Kidney (tissue), 13 donors: ENCODE measurements at regions not wholly inside any gene's neighbourhood (a gene's known extent, or its start where the extent isn't known, plus 50 kb on each side); places are given as distances from the start of the nearest gene placed in this dataset.

ENCODE experiments used
- DNase-seq, 5 donors: peaks; one replicate each; pipeline ENCODE4 v3.0.0-alpha.2; 2013 to 2020
- FAIRE-seq: peaks from 2 replicates; lab custom pipeline; 2012; peaks lifted over from hg19 to GRCh38; lab: Jason Lieb, UNC
- H3K27ac ChIP-seq, 2 donors: one replicate each; pipeline ENCODE4 v1.7.0; 2013; ENCODE audit warnings: low read depth in 2 of 2, low read length in 2 of 2, inconsistent platforms in 1 of 2
- H3K27me3 ChIP-seq: one replicate; pipeline ENCODE4 v1.7.1; 2013; ENCODE audit warnings: low read length, inconsistent platforms; ENCODE audit not compliant: control insufficient read depth, insufficient read depth
- H3K36me3 ChIP-seq, 3 donors: one replicate each; pipeline versions ENCODE4 v1.7.0 to v1.7.1; 2013; ENCODE audit warnings: low read length in 3 of 3, control low read depth in 1 of 3, inconsistent platforms in 1 of 3; ENCODE audit not compliant: insufficient read depth in 3 of 3, control insufficient read depth in 2 of 3
- H3K4me1 ChIP-seq, 3 donors: one replicate each; pipeline versions ENCODE4 v1.7.0 to v1.7.1; 2013; ENCODE audit warnings: low read length in 3 of 3, inconsistent platforms in 1 of 3, low read depth in 1 of 3; ENCODE audit not compliant: control insufficient read depth in 2 of 3, insufficient read depth in 2 of 3
- H3K4me3 ChIP-seq, 3 donors: one replicate each; pipeline versions ENCODE4 v1.7.0 to v1.8.1; 2013; ENCODE audit warnings: low read length in 3 of 3, control low read depth in 1 of 3, inconsistent platforms in 1 of 3
- H3K9ac ChIP-seq, 3 donors: one replicate each; pipeline versions ENCODE4 v1.7.0 to v1.7.1; 2013; ENCODE audit warnings: low read length in 3 of 3, control low read depth in 1 of 3, inconsistent platforms in 1 of 3
- H3K9me3 ChIP-seq, 3 donors: one replicate each; pipeline versions ENCODE4 v1.7.0 to v1.7.1; 2013; ENCODE audit warnings: low read length in 3 of 3, control low read depth in 1 of 3, inconsistent platforms in 1 of 3; ENCODE audit not compliant: control insufficient read depth in 2 of 3, insufficient read depth in 1 of 3
- CTCF ChIP-seq: IDR thresholded peaks from 3 replicates; pipeline ENCODE4 v1.5.1; 2012; ENCODE audit warnings: mild to moderate bottlenecking, moderate library complexity, borderline replicate concordance; ENCODE audit not compliant: insufficient read depth; ENCODE audit errors: extremely low read depth
- intact Hi-C: fragments of 100-400 bp; cut with DNase I; formaldehyde crosslinking; loops from one replicate; pipeline ENCODE4 v1.11.1; 2022
- donor health status: control.
- donor health status: control.
- donor health status: control.
- donor health status: control.
- donor health status: control.
- donor health status: DM: yes; HTN: yes; CAD: no.
- donor health status: Normal renal cell carcinoma (clear cell type).

GRCh38 chrX:45935408-45935807 is 609.8 kb downstream of the ZNF674 start:
- Histone ChIP-seq H3K4me1 (no peaks in the 10 kb centered on the region), H3K9me3 (no peaks in the 10 kb centered on the region), H3K9ac (no peak overlapping the region), H3K27ac (no peak overlapping the region), H3K27me3 (no peaks in the 10 kb centered on the region), H3K36me3 (no peaks in the 10 kb centered on the region), H3K4me3 (no peak overlapping the region)
- DNase-seq (no peak), FAIRE-seq (no peak)
- TF ChIP-seq CTCF, result no peak
- intact Hi-C loops, result no loop called here

DNA sequence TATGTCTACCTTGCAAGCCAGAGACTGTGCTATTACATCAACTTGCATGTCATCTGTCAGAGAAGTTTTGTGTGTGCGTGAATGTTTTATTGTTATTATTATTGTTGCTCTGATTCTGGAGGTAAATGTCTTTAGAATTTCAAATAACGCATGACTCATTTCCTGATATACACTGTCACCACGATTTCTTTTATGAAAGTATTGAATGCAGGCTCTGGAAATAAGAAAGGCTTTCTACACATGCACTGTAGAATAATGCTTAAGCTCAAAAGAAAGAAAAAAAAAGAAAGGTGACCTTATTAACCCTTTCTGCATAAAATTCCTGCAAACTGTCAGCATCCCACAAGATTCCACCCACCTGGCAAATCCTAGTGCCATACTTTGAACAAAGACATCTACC is 632.9 kb downstream of the ZNF674 start:
- no peak overlapping the region for H3K4me3 ChIP-seq
- no peak for FAIRE-seq
- TF ChIP-seq CTCF, result no peak
- H3K9ac ChIP-seq, result no peak overlapping the region
- H3K4me1 ChIP-seq, result no peaks in the 10 kb centered on the region
- H3K27me3 ChIP-seq, result no peaks in the 10 kb centered on the region
- H3K9me3 ChIP-seq, result no peaks in the 10 kb centered on the region
- DNase-seq, result no peak
- no peak overlapping the region for H3K27ac ChIP-seq
- H3K36me3 ChIP-seq, result no peaks in the 10 kb centered on the region
- intact Hi-C loops, result no loop called here

- no peak for TF ChIP-seq CTCF
- FAIRE-seq, result no peak
Observed at GRCh38 chrX:45907786-45908185, 637.4 kb downstream of the ZNF674 start.

GRCh38 chrX:45903781-45904201 is 641.4 kb downstream of the ZNF674 start:
- H3K36me3 ChIP-seq, result no peaks in the 10 kb centered on the region
- no peaks in the 10 kb centered on the region for H3K9me3 ChIP-seq
- DNase-seq (no peak), FAIRE-seq (no peak)
- no peak overlapping the region for H3K9ac ChIP-seq
- no peak overlapping the region for H3K27ac ChIP-seq
- no peaks in the 10 kb centered on the region for H3K27me3 ChIP-seq
- intact Hi-C loops, result no loop called here
- no peak for TF ChIP-seq CTCF
- H3K4me3 ChIP-seq, result no peak overlapping the region
- no peaks in the 10 kb centered on the region for H3K4me1 ChIP-seq

More at GRCh38 chrX:45907786-45908185, 637.4 kb downstream of the ZNF674 start:
- no peaks in the 10 kb centered on the region for H3K9me3 ChIP-seq
- H3K36me3 ChIP-seq, result no peaks in the 10 kb centered on the region
- DNase-seq, result no peak
- H3K4me3 ChIP-seq, result no peak overlapping the region
- intact Hi-C loops, result no loop called here
- H3K4me1 ChIP-seq, result no peaks in the 10 kb centered on the region
- H3K27me3 ChIP-seq, result no peaks in the 10 kb centered on the region
- H3K9ac ChIP-seq, result no peak overlapping the region
- H3K27ac ChIP-seq, result no peak overlapping the region
